Activated CD4-positive, alpha-beta T cell treated with anti-CD3 and anti-CD28 coated beads for 4 hours (primary cell): ENCODE measurements at regions not wholly inside any gene's neighbourhood (a gene's known extent, or its start where the extent isn't known, plus 50 kb on each side); places are given as distances from the start of the nearest gene placed in this dataset.
A peak's percentile ranks its signal among the peaks of the same experiment; 100 is the strongest.
"Not testable (repeated sequence)": the region's sequence is repeated elsewhere in the genome, so short reads cannot be mapped to it uniquely, and the experiment has no call there.

Source experiments
- DNase-seq, 2 donors: peaks; one replicate each; pipeline ENCODE4 v3.0.0-alpha.2; 2020

DNA sequence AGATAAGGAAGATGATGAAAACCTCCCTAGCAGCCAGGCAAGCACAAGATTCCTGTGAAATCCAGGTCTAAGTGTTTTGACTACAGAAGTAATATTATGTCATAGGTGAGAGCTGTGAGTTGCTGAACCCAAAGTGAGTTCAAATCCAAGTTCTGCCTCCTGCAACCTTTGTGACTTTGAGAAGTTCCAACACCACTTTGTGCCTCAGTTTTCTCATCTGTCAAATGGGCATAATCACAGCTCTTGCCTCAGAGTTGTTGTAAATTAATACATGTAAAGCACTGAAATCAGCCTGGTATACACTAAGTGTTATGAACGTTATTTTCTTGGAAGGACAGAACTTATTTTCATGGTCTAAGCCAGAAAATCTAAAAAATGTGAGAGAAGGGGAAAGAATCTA lies 210.3 kb upstream of the FRG2C start:
- not testable (repeated sequence) for DNase-seq

- not testable (repeated sequence) for DNase-seq
Measured at GRCh38 chr3:75474530-75474929, 189.6 kb upstream of the FRG2C start.

- DNase-seq, result not testable (repeated sequence)
Measured at GRCh38 chr3:75496600-75496999, 167.5 kb upstream of the FRG2C start.

DNA sequence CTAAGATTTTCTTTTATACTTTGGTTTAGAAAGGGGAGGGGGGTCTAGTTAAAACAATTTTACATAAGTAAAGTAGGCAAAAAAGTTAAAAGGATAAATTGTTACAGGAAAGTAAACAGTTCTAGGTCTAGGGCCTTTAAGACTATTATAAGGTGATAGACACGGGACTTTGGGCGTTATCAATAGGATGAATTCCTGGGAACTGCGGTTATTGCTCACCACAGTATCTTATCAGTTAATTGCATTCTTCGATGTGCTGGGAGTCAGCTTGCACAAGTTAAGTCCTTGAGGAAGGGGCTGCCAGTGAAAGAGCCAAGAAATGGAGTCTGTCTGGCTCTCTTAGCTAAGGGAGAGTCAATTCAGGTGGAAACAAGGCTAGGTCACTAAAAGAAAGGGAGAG lies 163.8 kb upstream of the FRG2C start:
- not testable (repeated sequence) for DNase-seq

DNA sequence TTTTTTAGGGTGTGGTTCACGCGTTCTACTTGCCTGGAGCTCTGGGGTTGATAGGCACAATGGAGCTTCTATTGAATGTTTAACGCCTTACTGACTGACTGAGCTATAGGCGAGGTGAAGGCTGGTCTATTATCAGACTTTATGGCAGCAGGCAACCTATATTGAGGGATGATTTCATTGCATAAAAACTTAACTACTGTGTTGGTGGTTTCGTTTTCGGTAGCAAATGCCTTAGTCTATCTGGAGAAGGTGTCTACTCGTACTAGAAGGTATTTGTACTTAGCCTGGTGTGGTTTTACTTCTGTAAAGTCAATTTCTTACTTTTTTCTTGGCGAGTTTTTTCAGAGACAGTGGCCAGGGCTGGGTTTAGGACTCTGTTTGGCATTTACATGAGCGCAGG lies 162.0 kb upstream of the FRG2C start:
- DNase-seq, result not testable (repeated sequence)

GRCh38 chr3:75502769-75503756 lies 161.1 kb upstream of the FRG2C start:
- not testable (repeated sequence) for DNase-seq

DNA sequence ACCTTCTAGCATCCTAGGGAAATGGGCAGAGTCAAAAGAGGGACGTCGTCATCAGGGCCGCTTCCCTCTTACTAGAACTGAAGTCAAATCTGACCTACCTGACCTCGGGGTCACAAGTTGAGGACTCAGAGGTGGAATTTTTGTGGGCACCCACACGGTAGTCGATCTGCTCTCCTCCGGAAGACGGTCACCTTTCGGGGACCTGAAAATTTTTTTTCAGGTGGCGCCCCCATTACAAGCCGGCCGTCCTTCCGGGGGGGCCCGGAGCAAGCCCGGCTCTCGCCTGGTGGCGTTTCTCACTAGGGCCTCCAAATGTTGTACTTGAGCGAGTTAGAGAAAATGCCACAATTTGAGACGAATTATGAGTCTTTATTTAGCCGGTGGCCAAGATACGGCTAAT lies 157.5 kb upstream of the FRG2C start:
- no peak for DNase-seq

DNA sequence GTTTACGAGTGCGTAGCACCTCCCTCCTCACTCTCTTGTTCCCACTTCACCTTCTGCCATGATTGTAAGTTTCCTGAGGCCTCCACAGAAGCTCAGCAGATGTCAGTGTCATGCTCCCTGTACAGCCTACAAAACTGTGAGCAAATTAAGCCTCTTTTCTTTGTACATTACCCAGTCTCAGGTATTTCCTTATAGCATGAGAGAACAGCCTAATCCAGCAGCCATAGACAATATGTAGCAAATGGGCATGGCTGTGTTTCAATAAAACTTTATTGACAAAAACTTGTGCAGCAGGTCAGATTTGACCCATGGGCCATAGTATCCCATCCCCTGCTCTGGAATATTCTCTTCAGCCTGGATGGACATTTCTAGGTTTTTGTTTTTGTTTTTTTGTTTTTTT lies 156.2 kb upstream of the FRG2C start:
- not testable (repeated sequence) for DNase-seq

GRCh38 chr3:75527657-75528056 lies 136.5 kb upstream of the FRG2C start:
- DNase-seq, result not testable (repeated sequence)

GRCh38 chr3:75552095-75552494 lies 112.0 kb upstream of the FRG2C start:
- not testable (repeated sequence) for DNase-seq

DNA sequence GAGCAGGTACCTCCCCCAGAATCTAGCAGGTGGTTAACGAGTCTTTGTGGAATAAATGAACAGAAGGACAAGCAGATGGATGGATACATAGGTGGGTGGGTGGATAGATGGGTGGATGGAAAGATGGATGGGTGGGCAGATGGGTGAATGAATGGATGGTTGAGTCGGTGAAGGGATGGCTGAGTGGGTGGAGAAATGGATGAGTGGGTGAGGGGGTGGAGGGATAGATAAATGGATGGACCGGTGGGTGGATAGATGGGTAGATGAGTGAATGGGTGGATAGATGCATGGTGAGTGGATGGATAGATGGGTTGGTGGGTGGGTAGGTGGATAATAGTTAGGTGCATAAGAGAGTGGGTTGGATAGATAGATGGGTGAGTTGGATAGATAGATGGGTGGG lies 99.7 kb upstream of the FRG2C start:
- DNase-seq, result not testable (repeated sequence)

- DNase-seq, result not testable (repeated sequence)
Measured at GRCh38 chr3:75572303-75572702, 91.8 kb upstream of the FRG2C start.

- DNase-seq, result not testable (repeated sequence)
Measured at GRCh38 chr3:75579091-75579490, 85.0 kb upstream of the FRG2C start.

- not testable (repeated sequence) for DNase-seq
Measured at GRCh38 chr3:75579536-75579935, 84.6 kb upstream of the FRG2C start.

- peak; percentile 6 to 13 for DNase-seq
Measured at GRCh38 chr3:75579981-75580782, 83.9 kb upstream of the FRG2C start.

GRCh38 chr3:75582536-75582935 lies 81.6 kb upstream of the FRG2C start:
- not testable (repeated sequence) for DNase-seq

GRCh38 chr3:75583116-75583515 lies 81.0 kb upstream of the FRG2C start:
- not testable (repeated sequence) for DNase-seq

DNA sequence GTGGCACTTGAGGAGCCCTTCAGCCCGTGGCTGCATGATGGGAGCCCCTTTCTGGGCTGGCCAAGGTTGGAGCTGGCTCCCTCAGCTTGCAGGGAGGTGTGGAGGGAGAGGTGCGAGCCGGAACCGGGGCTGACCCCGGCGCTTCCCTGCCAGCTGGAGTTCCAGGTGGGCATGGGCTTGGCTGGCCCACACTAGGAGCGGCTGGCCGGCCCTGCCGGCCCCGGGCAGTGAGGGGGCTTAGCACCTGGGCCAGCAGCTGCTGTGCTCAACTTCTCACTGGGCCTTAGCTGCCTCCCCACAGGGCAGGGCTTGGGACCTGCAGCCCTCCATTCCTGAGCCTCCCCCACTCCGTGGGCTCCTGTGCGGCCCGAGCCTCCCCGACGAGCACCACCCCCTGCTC lies 76.4 kb upstream of the FRG2C start:
- DNase-seq, result not testable (repeated sequence)

DNA sequence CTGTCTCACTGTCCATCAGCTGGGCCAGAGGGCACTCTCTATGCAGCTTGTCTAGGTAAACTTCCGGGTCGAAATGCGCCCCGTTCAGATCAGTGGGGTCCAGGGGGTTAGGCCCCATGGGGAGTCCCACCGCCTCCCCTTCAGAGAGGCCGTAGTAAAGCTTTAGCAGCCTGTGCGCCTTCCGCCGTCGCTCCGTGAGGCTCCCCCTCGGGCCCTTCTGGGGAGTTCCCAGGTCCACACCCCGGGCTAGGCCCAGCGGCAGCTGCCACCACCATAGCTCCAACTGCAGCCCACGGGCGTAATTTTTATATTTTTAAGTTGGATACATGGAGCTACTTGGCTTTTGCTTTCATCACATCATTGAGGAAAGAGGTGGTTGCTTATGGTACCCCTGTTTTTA lies 73.7 kb upstream of the FRG2C start:
- not testable (repeated sequence) for DNase-seq

GRCh38 chr3:75604286-75604934 lies 59.7 kb upstream of the FRG2C start:
- DNase-seq, result not testable (repeated sequence)

DNA sequence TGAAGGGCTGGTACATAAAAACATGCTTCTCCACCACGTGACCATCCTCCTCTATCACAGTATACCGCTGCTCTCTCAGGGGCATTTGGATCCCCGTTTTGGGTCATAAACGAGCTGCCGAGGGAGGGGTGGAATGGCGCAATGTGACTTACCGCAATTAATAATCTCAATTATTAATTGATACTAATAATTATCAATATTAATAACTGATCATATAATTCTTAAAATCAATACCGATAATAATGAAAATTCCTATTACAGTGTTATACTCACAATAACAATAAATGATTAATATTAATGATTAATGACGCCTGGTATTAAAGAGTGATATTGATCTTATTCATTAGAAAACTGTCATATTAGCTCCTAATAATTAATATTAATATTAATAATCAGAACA lies 56.1 kb upstream of the FRG2C start:
- not testable (repeated sequence) for DNase-seq

- not testable (repeated sequence) for DNase-seq
Measured at GRCh38 chr3:75609598-75609997, 54.5 kb upstream of the FRG2C start.

- DNase-seq, result no peak
Measured at GRCh38 chr3:75610773-75611172, 53.4 kb upstream of the FRG2C start.
